A549 (cell line): ENCODE measurements at regions not wholly inside any gene's neighbourhood (a gene's known extent, or its start where the extent isn't known, plus 50 kb on each side); places are given as distances from the start of the nearest gene placed in this dataset.

ENCODE experiments used
- CTCF ChIP-seq: fragments of >200 bp; sonication (Bioruptor Twin); formaldehyde crosslinking; IDR thresholded peaks from 3 replicates; pipeline ENCODE4 v1.5.1; 2016
- EP300 ChIP-seq, 2 experiments: fragments of >200 bp; sonication (Bioruptor Twin); formaldehyde crosslinking; IDR thresholded peaks; 2 replicates in 1 of 2; 3 replicates in 1 of 2; pipeline ENCODE4 v1.6.1; 2016 to 2017
- HDAC2 ChIP-seq: fragments of 200-600 bp; sonication (generic); IDR thresholded peaks from 2 replicates; pipeline ENCODE4 v1.6.1; 2016
- HOXA7 ChIP-seq: fragments of 250-450 bp; sonication (Bioruptor Pico); IDR thresholded peaks from 2 replicates; pipeline ENCODE4 v1.5.0; 2020; ENCODE audit warnings: mild to moderate bottlenecking, moderate library complexity
- JUN ChIP-seq, 2 experiments: fragments of >200 bp; sonication (Bioruptor Twin); formaldehyde crosslinking; IDR thresholded peaks; 2 replicates in 1 of 2; 3 replicates in 1 of 2; pipeline ENCODE4 v1.6.1; 2016 to 2017

GRCh38 chr4:165620913-165621312, 242.1 kb downstream of the CPE start:
- TF ChIP-seq CTCF (no peak), EP300 (IDR thresholded peaks at IDR 0.05) (no peak), JUN (IDR thresholded peaks at IDR 0.05) (no peak), HDAC2 (no peak), HOXA7 (CRISPR knock-in tag) (no peak)
